Activated T-cell treated with anti-CD3 and anti-CD28 coated beads, Interleukin-2, amount 50 U/mL, for 1 hour (primary cell): ENCODE measurements at regions not wholly inside any gene's neighbourhood (a gene's known extent, or its start where the extent isn't known, plus 50 kb on each side); places are given as distances from the start of the nearest gene placed in this dataset.
"Not testable (repeated sequence)": the region's sequence is repeated elsewhere in the genome, so short reads cannot be mapped to it uniquely, and the experiment has no call there.

ENCODE experiments used
- DNase-seq: peaks from one replicate; pipeline ENCODE4 v3.0.0-alpha.2; 2020

DNA sequence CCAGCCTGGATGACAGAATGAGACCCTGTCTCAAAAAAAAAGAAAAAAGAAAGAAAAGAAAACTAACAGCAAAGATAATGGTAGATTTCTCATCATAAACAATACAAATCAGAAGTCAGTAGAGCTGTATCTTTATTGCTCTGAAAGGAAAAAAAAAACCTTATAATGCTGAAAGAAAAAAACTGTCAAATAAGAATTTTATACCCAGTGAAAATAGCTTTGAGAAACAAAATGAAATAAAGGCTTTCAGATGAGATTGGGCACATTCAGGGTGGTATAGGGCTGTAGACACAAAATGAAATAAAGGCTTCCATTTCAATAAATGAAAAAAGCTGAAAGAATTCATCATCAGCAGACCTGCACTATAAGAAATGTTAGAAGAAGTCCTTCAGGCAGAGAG is 105.0 kb upstream of the FOXN3 start:
- no peak for DNase-seq

DNA sequence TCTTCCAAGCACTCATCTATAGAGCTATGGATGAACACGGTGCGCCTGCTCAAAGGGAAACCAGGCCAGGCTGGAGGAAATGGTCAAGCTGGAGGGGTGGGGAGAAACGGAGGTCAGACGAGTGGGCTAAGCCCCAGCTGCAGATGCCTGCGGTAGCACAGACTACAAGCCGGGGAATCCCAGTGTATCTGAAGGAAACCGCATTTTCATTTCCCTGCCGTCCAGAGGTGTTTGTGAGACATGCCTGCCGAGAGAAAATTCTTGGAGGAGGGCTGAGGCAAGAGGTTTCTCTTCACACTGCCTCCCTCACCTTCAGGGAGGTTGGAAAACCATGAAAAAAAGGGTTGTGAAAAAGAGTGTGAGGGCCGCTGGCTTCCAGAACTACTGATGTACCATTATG is 102.0 kb upstream of the FOXN3 start:
- no peak for DNase-seq

DNA sequence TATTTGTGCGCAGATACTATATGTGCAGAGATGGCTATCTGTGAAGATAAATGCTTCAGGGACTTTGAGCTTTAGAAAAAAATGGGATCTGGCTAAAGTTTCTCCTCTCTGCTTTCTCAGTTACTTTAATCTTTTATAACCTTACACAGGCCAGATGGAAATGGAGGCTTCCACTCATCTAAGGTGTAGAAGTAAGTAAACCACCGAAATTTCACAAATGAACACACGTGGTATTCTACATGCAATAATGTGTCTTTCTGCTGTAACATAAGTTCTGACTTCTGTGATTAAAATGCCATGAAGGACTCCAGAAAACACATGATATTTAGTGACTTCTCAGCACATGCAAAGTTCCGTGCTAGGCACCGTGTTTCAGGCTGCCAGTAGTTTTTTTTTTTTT is 99.1 kb upstream of the FOXN3 start:
- DNase-seq, result no peak

DNA sequence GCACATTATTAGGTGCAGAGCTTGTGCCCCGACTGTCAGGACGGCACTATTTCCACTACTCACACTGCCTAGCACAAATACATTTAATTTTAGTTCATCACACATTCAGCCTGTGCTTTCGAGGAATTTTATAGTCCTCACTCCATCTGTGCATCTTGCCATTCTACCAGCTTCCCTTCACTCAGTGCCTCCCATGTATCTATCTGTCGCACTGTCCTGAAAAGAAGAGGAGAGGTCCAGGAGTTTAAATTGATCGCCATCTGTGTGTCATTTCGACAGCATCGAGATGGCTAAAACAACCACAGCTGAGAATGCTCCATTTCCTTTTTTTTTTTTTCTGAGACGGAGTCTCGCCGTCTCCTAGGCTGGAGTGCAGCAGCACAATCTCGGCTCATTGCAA is 97.6 kb upstream of the FOXN3 start:
- DNase-seq, result no peak

DNA sequence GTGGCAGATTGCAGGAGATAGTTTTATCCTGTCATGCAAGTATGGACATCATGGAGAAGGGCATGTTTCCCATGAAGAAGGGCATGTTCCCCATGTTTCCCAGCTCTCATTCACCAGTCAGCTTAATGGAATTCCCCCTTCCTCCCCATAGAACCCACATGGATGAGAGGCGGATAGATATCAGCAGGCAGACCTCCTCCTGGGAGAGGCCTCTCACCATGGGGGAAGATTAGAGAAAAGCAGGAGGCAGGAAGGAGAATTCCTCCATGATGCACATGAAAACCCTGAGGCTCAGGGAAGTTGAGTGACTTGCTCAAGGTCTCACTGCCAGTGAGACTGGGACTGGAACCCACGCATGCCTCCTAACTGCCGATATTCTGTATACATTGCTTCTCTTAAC is 92.9 kb upstream of the FOXN3 start:
- no peak for DNase-seq

DNA sequence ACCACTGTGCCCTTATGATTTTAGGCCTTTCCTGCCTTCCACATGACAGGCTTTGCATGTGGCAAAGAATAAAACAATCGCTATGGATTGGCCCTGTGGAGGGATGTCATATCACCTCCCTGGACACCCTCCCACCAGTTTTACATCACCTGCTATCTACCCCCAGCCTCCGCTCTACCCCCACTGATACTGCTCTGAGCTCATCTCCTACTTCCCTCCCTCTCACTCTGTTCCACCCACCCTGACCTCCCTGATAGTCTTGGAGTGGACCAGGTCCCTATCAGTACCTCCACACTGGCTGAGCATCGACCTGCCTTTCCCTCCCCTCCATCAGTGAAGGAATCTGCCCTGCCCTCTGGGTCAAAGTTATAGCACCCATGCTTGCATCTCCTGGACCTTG is 91.8 kb upstream of the FOXN3 start:
- DNase-seq, result no peak

DNA sequence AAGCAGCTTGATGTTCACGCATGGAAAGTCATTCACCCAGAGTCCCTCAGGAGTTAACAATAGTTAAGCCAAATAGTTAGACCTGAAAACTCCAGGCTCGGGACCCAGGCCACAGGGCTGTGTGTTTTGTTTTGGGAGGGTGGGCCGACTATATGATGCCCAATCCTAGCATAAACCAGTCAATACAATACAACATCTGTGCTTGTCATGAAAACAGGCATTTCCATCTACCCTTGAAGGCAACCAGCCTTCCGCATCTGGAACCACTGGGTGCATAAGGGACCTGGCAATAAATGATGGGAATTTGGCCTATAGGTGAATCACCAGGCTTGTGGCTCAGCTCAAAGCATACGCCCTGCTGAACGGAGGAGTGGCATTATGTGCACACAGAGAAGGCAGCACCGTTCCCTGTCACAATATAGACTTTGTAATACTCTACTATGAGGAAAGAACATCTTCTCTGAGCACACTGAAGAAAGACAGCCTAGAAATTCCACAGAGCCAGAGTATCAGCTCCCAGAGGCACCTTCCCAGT is 91.0 kb upstream of the FOXN3 start:
- DNase-seq, result no peak

DNA sequence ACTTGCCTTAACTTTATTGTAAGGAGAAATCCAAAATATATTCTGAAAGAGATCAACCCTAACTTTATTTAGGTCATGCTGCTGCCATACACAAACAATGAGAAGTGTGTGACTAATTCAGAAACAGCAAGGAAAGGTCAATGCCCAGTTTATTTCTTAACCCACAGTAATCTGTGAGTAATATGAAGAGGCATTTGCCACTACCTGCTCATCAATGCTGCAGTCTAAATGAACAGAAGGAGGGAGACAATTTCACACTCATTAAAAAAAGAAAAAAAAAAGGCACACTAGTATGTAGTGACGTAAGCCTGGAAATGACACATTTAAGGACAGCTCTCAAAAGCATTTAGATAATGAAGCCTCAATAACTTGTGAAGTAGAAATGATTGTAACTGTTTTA is 90.5 kb upstream of the FOXN3 start:
- DNase-seq, result no peak

DNA sequence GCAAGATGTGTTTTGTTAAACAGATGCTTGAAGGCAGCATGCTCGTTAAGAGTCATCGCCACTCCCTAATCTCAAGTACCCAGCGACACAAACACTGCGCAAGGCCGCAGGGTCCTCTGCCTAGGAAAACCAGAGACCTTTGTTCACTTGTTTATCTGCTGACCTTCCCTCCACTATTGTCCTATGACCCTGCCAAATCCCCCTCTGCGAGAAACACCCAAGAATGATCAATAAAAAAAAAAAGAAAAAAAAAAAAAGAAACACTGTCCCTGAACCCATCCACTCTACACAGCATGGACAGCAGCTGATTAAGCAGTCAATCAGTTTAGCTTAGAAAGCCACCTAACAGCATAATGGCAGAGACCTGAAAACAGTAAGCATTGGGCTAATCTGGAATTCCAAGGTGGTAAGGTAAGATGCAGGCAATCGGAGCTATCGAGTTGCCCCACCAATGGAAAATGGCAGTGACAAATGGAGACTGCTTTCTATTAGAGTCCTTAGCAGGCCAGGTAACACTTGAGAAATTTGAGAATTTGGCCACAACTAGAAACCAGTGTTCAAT is 89.9 kb upstream of the FOXN3 start:
- not testable (repeated sequence) for DNase-seq

DNA sequence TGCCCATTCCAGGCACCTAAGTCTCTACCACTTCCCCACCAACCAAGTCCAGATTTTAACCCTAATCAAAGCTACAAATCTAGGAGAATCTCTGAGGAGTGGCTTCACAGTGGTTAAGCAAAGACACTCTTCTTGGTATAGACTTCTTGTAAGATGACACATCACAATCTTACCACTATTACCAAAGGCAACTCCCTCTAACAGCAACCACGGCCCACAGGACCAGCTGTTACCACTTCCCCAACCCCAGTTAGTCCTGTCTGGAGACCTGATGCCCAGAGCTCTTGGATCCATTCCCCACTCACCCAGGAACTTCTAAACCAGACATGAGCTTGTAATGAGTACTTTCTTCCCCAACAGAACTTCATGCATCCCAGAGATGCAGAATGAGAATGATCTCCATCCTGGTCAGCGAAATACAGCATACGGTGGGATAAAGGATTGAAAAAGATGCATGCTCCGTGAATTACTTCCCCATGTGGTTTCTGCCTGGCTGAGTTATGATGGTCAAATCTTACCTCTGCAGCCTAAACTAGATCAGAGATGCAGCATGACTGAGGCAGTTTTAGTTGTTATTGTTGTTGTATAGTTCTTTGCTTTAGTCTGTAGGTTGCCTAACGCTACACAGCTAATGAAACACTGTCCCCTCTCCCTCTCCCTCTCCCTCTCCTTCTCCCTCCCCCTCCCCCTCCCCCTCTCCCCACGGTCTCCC is 87.7 kb upstream of the FOXN3 start:
- no peak for DNase-seq

DNA sequence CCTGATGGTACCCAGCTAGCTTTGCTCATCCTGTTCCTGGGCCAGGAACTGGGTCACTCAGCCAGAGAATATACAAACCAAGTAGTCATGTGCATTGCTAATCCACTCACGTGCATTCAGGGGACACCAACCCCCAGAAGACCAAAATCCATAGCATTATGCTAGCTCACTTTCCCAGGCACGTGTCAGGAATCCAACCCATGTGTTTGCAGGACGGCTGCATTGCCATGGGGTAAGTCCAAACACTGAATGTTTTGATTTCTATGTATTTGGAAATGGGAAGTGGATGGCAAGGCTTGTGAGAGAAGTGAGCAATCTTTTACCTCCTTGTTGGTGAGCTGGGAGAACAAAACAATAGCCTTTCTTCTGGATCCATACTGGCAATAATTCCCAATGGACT is 87.1 kb upstream of the FOXN3 start:
- DNase-seq, result no peak

DNA sequence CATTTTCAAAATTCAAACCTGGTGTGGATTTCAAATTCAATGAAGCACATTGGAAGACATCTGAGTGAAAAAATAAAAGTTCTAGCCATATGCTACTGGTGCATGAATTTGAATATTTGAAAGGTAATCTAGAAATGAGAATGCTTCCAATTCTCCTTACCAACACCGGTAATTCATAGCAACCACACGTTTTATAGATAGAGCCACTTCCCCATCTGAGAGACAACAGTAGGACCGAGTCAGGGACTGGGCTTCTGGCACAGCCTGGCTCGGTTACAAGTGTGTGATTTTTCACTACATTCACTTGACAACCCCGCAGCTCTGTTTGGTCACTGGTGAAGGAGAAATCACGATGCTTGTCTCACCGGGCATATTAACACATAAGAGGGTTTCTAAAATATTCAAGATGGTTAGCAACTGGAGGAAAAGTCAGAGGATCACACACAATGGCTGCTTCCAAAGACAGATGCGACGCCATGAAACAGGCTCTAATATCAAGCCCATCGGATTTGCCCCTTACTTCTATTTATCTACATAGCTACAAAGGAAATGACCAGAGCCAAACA is 86.5 kb upstream of the FOXN3 start:
- DNase-seq, result no peak

DNA sequence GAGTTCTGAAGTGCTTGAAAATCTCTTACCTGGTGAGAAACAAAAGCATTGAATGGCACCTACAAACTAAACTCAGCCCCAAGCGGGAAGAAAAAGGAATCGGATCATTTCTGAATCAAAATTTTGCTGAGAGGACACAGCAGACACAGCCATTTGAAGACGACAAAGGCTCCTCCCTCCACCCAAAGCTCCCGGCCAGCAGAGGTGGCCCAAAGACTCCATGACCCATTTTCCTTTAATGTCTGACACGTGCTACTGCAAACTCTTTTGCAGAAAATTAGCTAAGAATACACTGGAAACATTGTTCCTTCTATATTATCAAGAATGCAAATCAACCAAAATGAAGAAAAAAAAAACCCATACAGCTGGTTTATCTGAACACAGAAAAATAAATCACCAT is 85.9 kb upstream of the FOXN3 start:
- no peak for DNase-seq

DNA sequence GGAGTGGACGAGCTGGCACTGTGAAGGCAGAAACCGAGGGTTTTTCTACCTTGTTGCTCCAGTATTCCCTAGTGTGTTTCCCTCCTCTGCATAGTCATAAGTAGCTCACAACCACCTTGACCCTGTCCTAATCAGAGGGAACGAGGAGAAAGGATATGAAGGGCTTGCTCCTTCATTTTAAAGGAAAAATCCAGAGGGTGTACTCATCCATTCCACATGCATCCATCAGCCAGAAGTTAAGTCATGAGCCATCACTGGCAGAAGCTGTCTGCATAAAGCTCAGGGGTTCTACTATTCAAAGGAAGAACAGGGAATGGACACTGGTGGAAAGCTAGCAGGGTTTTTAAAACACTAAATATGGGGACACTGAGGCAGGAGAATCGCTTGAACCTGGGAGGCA is 84.3 kb upstream of the FOXN3 start:
- DNase-seq, result no peak

DNA sequence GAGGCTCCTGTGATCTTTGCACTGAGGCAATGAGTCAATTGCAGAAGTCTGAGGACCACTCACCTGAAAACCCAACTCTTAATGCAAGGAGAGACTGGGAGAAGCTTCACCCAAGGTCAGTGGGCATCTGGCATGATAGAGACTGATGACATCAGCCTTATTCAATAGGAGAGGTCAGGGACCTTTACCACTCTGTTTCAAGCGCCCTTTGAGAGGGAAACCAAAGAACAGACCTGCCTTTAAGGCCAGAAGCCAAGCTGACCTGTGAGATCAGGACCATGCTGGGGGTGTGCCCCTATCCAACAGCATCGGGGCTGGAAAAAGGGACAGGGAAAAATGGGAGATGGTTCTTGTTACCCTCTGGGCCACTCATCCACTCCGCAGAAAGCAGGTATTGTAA is 83.3 kb upstream of the FOXN3 start:
- DNase-seq, result no peak

DNA sequence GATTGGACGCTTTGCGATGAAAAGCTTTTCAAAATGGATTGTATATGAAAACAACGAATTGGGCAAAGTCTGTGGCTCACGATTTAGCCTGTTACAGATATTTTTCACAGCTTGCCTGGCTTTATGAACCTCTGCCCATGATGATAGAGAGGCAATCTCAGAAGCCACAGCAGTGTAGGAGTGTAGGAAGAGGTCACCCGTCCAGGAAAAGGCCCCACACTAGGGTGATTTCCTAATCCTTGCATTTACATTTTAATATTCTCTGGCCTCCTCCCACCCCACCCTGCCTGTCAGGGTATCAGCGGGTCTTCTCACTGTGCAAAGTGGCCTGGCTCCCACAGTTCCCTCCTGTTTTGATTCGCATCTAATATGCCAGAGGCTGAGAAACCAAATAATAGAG is 81.8 kb upstream of the FOXN3 start:
- no peak for DNase-seq

DNA sequence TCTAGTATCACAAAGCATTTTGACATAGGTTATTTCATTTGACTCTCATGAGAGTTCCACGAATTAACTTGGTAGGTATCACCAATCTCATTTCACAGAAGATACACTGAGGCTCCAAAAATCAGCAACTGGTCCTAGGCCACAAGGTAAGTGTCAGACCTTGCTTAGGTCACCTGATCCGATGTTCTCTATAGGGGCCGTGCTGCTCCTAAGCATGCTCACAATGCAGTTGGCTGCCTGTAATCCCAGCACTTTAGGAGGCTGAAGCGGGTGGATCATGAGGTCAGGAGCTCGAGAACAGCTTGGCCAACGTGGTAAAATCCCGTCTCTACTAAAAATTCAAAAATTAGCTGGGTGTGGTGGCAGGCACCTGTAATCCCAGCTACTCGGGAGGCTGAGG is 78.7 kb upstream of the FOXN3 start:
- DNase-seq, result no peak

DNA sequence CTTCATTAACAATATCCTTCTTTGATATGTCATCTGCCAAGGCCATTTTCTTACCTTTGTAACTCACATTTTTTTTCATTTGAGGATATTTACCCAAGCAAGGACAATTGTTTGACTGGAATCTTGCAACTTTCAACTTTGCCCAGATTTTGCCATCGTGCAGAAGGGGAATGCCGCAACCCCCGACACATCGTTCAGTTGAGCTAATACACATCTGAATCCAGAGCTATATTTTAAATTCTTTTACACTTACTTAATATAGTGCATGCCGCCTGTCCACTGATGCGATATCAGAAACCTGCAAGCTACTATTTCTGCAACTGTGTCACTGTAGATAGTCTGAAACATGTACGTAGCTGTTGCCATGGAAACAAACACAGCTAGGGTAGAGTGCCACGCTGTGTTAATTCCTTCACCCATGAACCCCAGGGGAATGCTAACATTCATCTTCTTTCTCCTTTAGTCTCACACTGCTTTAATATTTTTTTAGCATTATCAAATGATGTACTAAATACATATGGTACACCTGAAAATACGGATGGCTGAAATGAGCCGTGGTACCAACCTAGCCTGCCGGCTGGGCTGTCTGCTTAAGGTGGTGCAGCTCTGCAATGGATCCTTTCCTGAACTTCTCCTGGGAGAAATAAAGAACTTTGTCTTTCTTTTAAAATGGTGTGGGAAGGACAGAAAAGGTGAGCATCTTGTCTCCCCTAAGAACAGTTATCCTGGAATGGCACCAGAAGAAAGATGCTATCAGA is 77.0 kb upstream of the FOXN3 start:
- no peak for DNase-seq

DNA sequence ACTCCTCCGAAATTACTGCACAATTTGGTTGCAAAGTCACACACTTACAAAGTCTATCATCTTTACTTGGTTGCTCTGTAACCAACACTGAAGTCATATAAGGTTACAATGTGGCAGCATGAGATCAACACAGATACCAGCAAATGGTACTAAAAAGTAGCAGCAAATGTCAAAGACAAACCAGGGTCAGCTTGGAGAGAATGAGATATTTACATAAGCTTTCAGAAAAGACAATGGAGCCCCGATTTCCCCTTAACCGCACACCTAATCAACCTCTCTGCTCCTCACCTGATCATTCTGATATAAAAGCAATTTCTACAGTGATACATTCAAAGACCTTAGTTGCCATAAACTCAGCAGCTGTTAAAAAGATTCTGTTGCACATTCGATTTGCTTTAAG is 76.4 kb upstream of the FOXN3 start:
- DNase-seq, result no peak

DNA sequence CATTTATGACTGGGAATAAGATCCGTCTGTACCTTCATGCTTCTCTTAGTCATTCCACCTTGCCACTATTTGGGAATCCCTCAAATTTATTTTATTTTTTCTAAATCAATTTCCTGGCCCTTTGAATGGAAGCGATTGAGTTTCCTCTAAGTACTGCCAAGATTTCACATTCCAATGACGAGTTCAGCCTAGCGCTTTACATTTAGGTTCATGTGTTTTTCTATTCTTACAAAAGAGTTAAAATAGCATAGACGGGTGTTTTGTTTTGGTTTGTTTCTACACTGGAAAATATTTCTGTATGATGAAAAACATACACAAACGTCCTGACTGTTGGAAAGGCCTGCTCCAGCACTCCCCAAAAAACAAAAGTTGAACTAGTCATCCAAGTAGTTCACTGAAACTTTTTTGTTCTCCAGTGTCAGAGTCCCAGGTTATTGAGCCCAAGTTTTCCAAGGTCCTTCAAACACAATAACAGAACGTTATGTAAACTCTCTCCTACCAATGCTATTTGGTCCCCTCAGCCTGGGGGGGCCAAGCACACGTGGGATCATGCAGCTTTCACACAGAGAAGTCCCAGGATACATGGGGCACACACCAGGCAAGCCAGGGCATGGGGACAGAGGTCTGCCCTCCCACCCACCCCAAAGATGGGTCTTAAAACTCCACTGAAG is 74.8 kb upstream of the FOXN3 start:
- DNase-seq, result no peak

DNA sequence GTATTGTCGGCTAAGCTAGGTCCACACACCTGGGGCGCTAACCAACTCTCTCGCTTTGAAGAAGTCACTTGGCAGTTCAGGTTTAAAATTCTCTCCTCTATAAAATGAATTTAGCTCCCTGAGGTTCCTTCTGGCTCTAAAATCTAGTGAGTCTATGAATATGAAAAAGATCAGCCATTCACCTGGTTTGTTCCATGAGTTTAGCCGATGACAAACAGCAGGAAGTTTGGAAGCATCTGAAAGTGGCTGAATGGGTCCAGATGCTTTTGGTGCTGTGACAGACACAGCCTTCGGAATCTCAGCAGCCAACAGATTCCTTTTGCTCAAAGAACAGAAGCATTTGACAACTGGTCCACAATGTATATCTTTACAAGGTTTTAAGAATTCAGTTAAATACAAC is 73.4 kb upstream of the FOXN3 start:
- DNase-seq, result no peak

DNA sequence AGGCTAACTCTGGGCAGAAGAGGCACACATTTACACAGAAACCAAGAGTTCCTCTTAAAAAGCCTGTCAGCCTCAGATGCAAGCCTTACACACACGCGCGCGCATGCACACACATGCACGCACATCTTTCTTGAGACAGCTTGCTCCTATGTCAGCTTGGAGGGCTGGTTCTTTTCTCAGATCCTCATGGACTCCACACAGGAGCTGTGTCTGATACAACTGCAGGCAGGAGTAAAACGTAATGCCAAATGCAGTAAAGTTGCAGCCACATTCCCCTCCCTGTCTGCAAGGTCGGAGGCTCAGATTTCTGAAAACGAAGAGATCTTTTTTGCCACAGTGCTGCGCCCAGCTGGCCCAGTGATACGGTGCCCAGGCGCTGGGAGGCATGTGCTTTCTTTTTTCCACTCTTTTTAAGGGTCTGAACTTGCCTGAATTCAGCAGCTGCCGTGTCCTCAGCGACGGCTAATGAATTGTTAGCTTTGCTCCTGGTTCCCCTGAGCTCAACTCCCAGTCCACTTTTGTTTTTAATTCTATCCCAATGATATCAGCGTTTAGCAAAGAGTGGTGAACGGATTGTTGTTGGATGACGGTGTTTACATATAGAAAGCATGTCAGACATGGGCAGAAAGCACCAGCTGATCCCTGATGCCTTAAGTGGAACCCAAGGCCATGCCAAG is 72.9 kb upstream of the FOXN3 start:
- no peak for DNase-seq

DNA sequence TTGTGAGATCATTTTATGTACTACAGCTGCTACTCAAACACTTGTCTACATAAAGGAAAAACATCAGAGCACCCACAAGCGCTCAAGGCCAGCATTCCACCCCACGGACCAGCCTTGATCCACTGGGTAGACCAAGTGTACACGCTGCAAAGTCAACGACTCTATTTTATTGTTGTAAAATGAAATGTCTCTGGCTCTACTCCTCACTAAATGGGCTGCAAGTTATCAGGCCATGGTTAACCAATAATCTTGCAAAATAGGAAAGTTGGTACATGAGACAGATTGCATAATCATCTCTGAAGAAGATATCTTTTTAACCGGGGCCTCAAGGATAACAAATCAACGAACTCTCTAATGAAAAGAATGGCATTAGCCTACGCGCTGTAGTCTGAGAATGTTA is 69.9 kb upstream of the FOXN3 start:
- DNase-seq, result no peak
